HepG2 (cell line): ENCODE measurements at regions not wholly inside any gene's neighbourhood (a gene's known extent, or its start where the extent isn't known, plus 50 kb on each side); places are given as distances from the start of the nearest gene placed in this dataset.

ENCODE experiments used
- ATAC-seq: fragments of 200-7000 bp; cut with Tn5 transposase; 3 replicates; pipeline ENCODE4 v1.9.1; 2020; ENCODE audit warnings: mild to moderate bottlenecking, moderate library complexity
- BruUV-seq: library from RNA; stranded (reverse); fragments of 400-500 nt; replicated peaks from 2 replicates; lab custom pipeline; 2021; lab: Mats Ljungman, UMichigan
- CTCF ChIA-PET: fragments of 300-600 bp; formaldehyde crosslinking; extraction: SDS; loops from one replicate; lab custom pipeline; 2021; ENCODE audit warnings: low total read pairs, inconsistent platforms, low intra/inter-chr PET ratio; lab: Yijun Ruan, JAX
- POLR2A ChIA-PET: fragments of 350-600 bp; sonication (Branson Sonifier 250); formaldehyde crosslinking; loops from one replicate; lab custom pipeline; 2020; ENCODE audit warnings: antibody characterized with exemption, inconsistent platforms; lab: Yijun Ruan, JAX
- DNase-seq: peaks from one replicate; pipeline ENCODE4 v3.0.0-alpha.2; 2015; ENCODE audit warnings: low spot score
- FAIRE-seq: peaks from 3 replicates; lab custom pipeline; 2011; peaks lifted over from hg19 to GRCh38; lab: Jason Lieb, UNC
- H2AFZ ChIP-seq: one replicate; pipeline ENCODE4 v1.6.1; 2011; ENCODE audit warnings: low read length, inconsistent platforms
- H3K27ac ChIP-seq: fragments of 300-600 bp; 3 replicates; pipeline ENCODE4 v1.8.0; 2011; ENCODE audit warnings: mixed run types, mild to moderate bottlenecking, mixed read lengths, low read length, inconsistent platforms; ENCODE audit not compliant: insufficient read depth; ENCODE audit errors: extremely low read length
- H3K27me3 ChIP-seq, 2 experiments: fragments of 200-600 bp in 1 of 2; 2 replicates in 1 of 2; 3 replicates in 1 of 2; pipeline versions ENCODE4 v1.6.0 to v1.8.0; 2011; ENCODE audit warnings: low read length in 2 of 2, mild to moderate bottlenecking in 2 of 2, moderate library complexity in 2 of 2, inconsistent platforms in 1 of 2; ENCODE audit not compliant: insufficient read depth in 2 of 2, control insufficient read depth in 1 of 2
- H3K36me3 ChIP-seq, 2 experiments: fragments of 200-600 bp in 1 of 2; replicated peaks in 1 of 2; 2 replicates in 1 of 2; 3 replicates in 1 of 2; pipeline versions ENCODE4 v1.5.1 to v1.8.0; 2011; ENCODE audit warnings: low read length in 2 of 2, inconsistent platforms in 1 of 2; ENCODE audit not compliant: insufficient read depth in 2 of 2, control insufficient read depth in 1 of 2
- H3K4me1 ChIP-seq: 2 replicates; pipeline ENCODE4 v1.5.1; 2012; ENCODE audit warnings: low read length, inconsistent platforms; ENCODE audit not compliant: insufficient read depth
- H3K4me2 ChIP-seq: 2 replicates; pipeline ENCODE4 v1.6.0; 2011; ENCODE audit warnings: low read depth, low read length, inconsistent platforms
- H3K4me3 ChIP-seq, 3 experiments: fragments of 200-600 bp in 1 of 3; sonication (generic), shearing (Covaris generic) in 1 of 3; replicated peaks in 1 of 3; 2 replicates each; pipeline ENCODE4 v1.5.1; 2011 to 2016; ENCODE audit warnings: low read length in 3 of 3, inconsistent platforms in 2 of 3, low read depth in 2 of 3, mild to moderate bottlenecking in 2 of 3, control low read depth in 1 of 3, mixed read lengths in 1 of 3; ENCODE audit not compliant: insufficient read depth in 1 of 3
- H3K79me2 ChIP-seq: one replicate; pipeline ENCODE4 v1.6.1; 2011; ENCODE audit warnings: low read length, inconsistent platforms; ENCODE audit not compliant: insufficient read depth
- H3K9ac ChIP-seq: 2 replicates; pipeline ENCODE4 v1.6.0; 2011; ENCODE audit warnings: mild to moderate bottlenecking, low read depth, low read length, inconsistent platforms; ENCODE audit not compliant: insufficient read depth
- H3K9me3 ChIP-seq: 2 replicates; pipeline ENCODE4 v1.5.1; 2012; ENCODE audit warnings: mild to moderate bottlenecking, low read length
- H4K20me1 ChIP-seq: 2 replicates; pipeline ENCODE4 v1.6.0; 2011; ENCODE audit warnings: inconsistent platforms, mild to moderate bottlenecking, low read length, moderate library complexity; ENCODE audit not compliant: insufficient read depth
- ARHGAP35 ChIP-seq: sonication (generic); formaldehyde crosslinking; IDR thresholded peaks from 2 replicates; pipeline ENCODE4 v1.9.0; 2022; ENCODE audit warnings: mild to moderate bottlenecking, inconsistent platforms, moderate library complexity, missing genetic modification reagents, borderline replicate concordance
- HNF4A ChIP-seq: sonication (generic); formaldehyde crosslinking; IDR thresholded peaks from 2 replicates; pipeline ENCODE4 v1.4.0; 2020; ENCODE audit warnings: missing genetic modification reagents
- KMT2A ChIP-seq: sonication (generic); formaldehyde crosslinking; IDR thresholded peaks from 2 replicates; pipeline ENCODE4 v1.4.0; 2020; ENCODE audit warnings: missing genetic modification reagents
- MAFK ChIP-seq, 2 experiments: IDR thresholded peaks in 1 of 2; conservative IDR thresholded peaks in 1 of 2; 2 replicates each; pipeline ENCODE4 v1.6.1; 2011; ENCODE audit warnings: improper control_type of control experiment in 2 of 2, low read length in 2 of 2
- MYC ChIP-seq: sonication (generic); formaldehyde crosslinking; IDR thresholded peaks from 2 replicates; pipeline ENCODE4 v1.9.0; 2021; ENCODE audit warnings: missing genetic modification reagents, borderline replicate concordance
- NCOA1 ChIP-seq: sonication (generic); formaldehyde crosslinking; IDR thresholded peaks from 2 replicates; pipeline ENCODE4 v1.9.0; 2021; ENCODE audit warnings: missing genetic modification reagents
- NR2C2 ChIP-seq: sonication (generic); formaldehyde crosslinking; IDR thresholded peaks from 2 replicates; pipeline ENCODE4 v1.4.0; 2020; ENCODE audit warnings: missing genetic modification reagents, mild to moderate bottlenecking, moderate library complexity, borderline replicate concordance
- POLR2AphosphoS2 ChIP-seq: IDR thresholded peaks from 2 replicates; pipeline ENCODE4 v1.6.1; 2011; ENCODE audit warnings: low read depth, low read length, improper control_type of control experiment
- REXO4 ChIP-seq: sonication (generic); formaldehyde crosslinking; IDR thresholded peaks from 2 replicates; pipeline ENCODE4 v1.8.0; 2022; ENCODE audit warnings: missing genetic modification reagents, mild to moderate bottlenecking, borderline replicate concordance
- RFX1 ChIP-seq: fragments of 450-650 bp; IDR thresholded peaks from 2 replicates; pipeline ENCODE4 v1.6.1; 2017
- SALL1 ChIP-seq: sonication (generic); formaldehyde crosslinking; IDR thresholded peaks from 2 replicates; pipeline ENCODE4 v1.8.0; 2022; ENCODE audit warnings: mild to moderate bottlenecking, missing genetic modification reagents
- SP1 ChIP-seq, 2 experiments: fragments of 450-650 bp in 1 of 2; sonication (generic) in 1 of 2; formaldehyde crosslinking in 1 of 2; IDR thresholded peaks; 2 replicates each; pipeline versions ENCODE4 v1.4.0 to v1.6.1; 2016 to 2020; ENCODE audit warnings: missing genetic modification reagents in 1 of 2
- U2AF2 ChIP-seq: fragments of 200-400 bp; formaldehyde crosslinking; IDR thresholded peaks from 2 replicates; pipeline ENCODE4 v1.6.1; 2017; ENCODE audit warnings: low read depth, mild to moderate bottlenecking, low read length
- ZNF253 ChIP-seq: sonication (generic); formaldehyde crosslinking; IDR thresholded peaks from 2 replicates; pipeline ENCODE4 v1.8.0; 2022; ENCODE audit warnings: mild to moderate bottlenecking, missing genetic modification reagents, borderline replicate concordance
- ZNF547 ChIP-seq: sonication (generic); formaldehyde crosslinking; IDR thresholded peaks from 2 replicates; pipeline ENCODE4 v1.5.1; 2020; ENCODE audit warnings: mild to moderate bottlenecking, missing genetic modification reagents
- WGBS: methylation state at CpG from one replicate; pipeline ENCODE4 v1.1.6; 2017; ENCODE audit warnings: low lambda C conversion rate; 5-methylcytosine and 5-hydroxymethylcytosine counted together
- in situ Hi-C: cut with HindIII; loops from 2 replicates; pipeline ENCODE4 v1.10.0; 2017; ENCODE audit warnings: low pct_unique_long_range_greater_than_20kb; ENCODE audit not compliant: extremely low pct_ligation_motif_present
- intact Hi-C: fragments of 100-400 bp; cut with micrococcal nuclease; formaldehyde crosslinking; loops from one replicate; pipeline ENCODE4 v1.10.0; 2022; ENCODE audit not compliant: unreplicated experiment
- TF ChIP-seq, protein P1 (sequence below): sonication (generic); formaldehyde crosslinking; IDR thresholded peaks from 2 replicates; pipeline ENCODE4 v1.5.0; 2020; ENCODE audit warnings: mild to moderate bottlenecking, missing genetic modification reagents
- TF ChIP-seq, protein P2 (sequence below): sonication (generic); formaldehyde crosslinking; IDR thresholded peaks from 2 replicates; pipeline ENCODE4 v1.8.0; 2022; ENCODE audit warnings: missing genetic modification reagents, mild to moderate bottlenecking, moderate library complexity, borderline replicate concordance

DNA sequence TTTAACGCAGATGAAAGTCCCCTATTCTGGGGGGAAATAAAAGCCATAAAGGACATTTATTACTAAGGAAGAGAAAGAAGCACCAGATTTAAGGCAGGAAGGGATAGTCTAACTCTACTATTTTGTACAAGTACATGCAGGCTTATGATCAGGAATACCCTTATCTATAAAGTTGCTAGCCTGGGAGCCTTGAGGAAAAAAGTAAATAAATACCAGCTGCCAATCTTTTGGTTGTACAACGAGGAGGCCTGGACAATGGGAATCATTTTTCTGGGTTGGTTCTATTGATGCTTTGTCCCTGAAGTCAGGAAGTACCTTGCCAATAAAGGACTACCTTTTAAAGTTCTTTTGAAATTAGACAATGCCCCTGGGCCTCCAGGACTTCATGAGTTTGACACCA, 367.8 kb downstream of the LMO4 start:
- H4K20me1 ChIP-seq = no peaks in the 10 kb centered on the region
- TF ChIP-seq ZNF253 (CRISPR knock-in tag) (no peak), REXO4 (CRISPR knock-in tag) (no peak), HNF4A (CRISPR knock-in tag) (no peak), U2AF2 (no peak), NCOA1 (no peak), SP1 (IDR thresholded peaks at IDR 0.05) (no peak), SP1 (CRISPR knock-in tag; IDR thresholded peaks at IDR 0.05) (no peak), MYC (CRISPR knock-in tag) (no peak), RFX1 (no peak), MAFK (conservative IDR thresholded peaks at IDR 0.05 in 1 of 2, IDR thresholded peaks at IDR 0.05 in 1 of 2; ENCODE audit: low read length in 2 of 2) (no peak), SALL1 (CRISPR knock-in tag) (no peak), ZNF547 (CRISPR knock-in tag) (no peak), ARHGAP35 (no peak), NR2C2 (CRISPR knock-in tag) (no peak), KMT2A (CRISPR knock-in tag) (no peak), POLR2AphosphoS2 (no peak)
- TF ChIP-seq, protein P1, sequence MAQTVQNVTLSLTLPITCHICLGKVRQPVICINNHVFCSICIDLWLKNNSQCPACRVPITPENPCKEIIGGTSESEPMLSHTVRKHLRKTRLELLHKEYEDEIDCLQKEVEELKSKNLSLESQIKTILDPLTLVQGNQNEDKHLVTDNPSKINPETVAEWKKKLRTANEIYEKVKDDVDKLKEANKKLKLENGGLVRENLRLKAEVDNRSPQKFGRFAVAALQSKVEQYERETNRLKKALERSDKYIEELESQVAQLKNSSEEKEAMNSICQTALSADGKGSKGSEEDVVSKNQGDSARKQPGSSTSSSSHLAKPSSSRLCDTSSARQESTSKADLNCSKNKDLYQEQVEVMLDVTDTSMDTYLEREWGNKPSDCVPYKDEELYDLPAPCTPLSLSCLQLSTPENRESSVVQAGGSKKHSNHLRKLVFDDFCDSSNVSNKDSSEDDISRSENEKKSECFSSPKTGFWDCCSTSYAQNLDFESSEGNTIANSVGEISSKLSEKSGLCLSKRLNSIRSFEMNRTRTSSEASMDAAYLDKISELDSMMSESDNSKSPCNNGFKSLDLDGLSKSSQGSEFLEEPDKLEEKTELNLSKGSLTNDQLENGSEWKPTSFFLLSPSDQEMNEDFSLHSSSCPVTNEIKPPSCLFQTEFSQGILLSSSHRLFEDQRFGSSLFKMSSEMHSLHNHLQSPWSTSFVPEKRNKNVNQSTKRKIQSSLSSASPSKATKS = no peak
- TF ChIP-seq, protein P2, sequence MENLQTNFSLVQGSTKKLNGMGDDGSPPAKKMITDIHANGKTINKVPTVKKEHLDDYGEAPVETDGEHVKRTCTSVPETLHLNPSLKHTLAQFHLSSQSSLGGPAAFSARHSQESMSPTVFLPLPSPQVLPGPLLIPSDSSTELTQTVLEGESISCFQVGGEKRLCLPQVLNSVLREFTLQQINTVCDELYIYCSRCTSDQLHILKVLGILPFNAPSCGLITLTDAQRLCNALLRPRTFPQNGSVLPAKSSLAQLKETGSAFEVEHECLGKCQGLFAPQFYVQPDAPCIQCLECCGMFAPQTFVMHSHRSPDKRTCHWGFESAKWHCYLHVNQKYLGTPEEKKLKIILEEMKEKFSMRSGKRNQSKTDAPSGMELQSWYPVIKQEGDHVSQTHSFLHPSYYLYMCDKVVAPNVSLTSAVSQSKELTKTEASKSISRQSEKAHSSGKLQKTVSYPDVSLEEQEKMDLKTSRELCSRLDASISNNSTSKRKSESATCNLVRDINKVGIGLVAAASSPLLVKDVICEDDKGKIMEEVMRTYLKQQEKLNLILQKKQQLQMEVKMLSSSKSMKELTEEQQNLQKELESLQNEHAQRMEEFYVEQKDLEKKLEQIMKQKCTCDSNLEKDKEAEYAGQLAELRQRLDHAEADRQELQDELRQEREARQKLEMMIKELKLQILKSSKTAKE (CRISPR knock-in tag) = no peak
- TF ChIP-seq, all 625 proteins: peak for 0
- no peaks in the 10 kb centered on the region for H3K27me3 ChIP-seq
- no peaks in the 10 kb centered on the region for H3K79me2 ChIP-seq
- peaks cover 9% of the 10 kb centered on the region; the same call in 1 of the 2 replicates for H3K9me3 ChIP-seq
- H3K4me2 ChIP-seq = no peak overlapping the region
- FAIRE-seq (no peak), ATAC-seq (no peak), DNase-seq (no peak)
- H3K4me3 ChIP-seq = no peak overlapping the region
- 26% methylated on average over 2 of the region's 2 CpGs for WGBS
- POLR2A ChIA-PET = no interaction called here
- intact Hi-C loops (no loop called here), in situ Hi-C loops (no loop called here)
- H3K9ac ChIP-seq = no peak overlapping the region
- CTCF ChIA-PET = no interaction called here
- no peaks in the 10 kb centered on the region for H3K36me3 ChIP-seq
- no peak overlapping the region for H2AFZ ChIP-seq
- BruUV-seq = no TSS peak
- H3K4me1 ChIP-seq = no peaks in the 10 kb centered on the region
- no peak overlapping the region for H3K27ac ChIP-seq
